ENCODE measurements at regions not wholly inside any gene's neighbourhood (a gene's known extent, or its start where the extent isn't known, plus 50 kb on each side); places are given as distances from the start of the nearest gene placed in this dataset.

DNA sequence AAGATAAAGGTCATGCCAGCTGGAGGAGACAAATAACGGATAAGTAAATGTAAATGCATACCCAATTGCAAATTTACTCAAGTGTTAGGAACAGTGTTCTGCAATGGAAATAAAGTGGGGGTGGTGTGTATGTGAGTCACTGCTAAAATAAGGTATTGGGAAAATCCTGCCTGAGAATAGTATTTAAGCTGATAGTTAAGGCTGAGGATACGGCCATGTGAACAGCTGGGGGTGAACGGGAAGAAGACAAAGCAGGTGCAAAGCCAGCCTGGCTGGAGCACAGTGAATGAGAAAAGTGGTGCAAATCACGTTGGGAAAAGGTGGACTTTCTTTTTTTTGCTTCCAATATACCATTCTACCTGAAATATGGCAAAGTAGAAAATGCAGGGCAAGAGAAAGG, 242.4 kb upstream of the SLC10A2 start:
- DNase-seq, result no peak

DNA sequence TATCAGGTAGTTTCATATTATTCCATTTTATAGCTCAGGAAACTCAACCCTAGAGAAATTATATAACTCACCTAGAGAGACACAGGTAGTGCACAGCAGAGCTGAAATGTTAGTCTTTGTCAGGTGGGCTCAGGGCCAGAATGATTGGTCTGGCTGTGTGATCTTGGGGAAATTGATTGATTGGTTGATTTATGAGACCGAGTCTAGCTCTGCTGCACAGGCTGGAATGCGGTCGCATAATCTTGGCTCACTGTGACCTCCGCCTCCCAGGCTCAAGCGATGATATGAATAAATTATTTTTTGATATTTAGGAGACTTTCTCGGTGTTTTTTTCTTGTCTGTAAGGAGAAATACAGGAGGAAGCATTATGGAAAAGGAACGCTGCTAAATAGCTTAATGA, 239.9 kb upstream of the SLC10A2 start:
- no peak for DNase-seq

GRCh38 chr13:103303078-103303651, 236.9 kb upstream of the SLC10A2 start:
- DNase-seq, result no peak

DNA sequence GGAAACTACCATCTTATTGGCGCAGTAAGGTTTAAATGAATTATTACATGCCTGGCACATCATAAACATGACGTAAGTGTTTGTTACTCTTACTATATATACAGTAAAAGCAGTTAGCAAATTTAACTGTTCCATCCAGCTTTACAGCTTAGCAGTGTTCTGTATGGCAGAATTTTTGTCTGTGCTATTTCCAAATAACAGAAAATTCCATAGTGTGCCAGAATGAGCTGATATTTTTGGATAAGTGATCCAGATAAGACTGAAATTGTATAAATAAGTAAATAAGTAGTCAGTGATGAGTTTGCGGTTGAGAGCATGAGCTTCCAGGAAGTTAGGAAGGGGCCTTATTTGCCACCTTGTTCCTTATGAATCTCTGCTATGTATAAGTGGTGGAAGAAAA, 236.5 kb upstream of the SLC10A2 start:
- no peak for DNase-seq

GRCh38 chr13:103299079-103299478, 232.9 kb upstream of the SLC10A2 start:
- no peak for DNase-seq

- no peak for DNase-seq
Measured at GRCh38 chr13:103297083-103297482, 230.9 kb upstream of the SLC10A2 start.

GRCh38 chr13:103291798-103292572, 225.8 kb upstream of the SLC10A2 start:
- DNase-seq, result no peak

DNA sequence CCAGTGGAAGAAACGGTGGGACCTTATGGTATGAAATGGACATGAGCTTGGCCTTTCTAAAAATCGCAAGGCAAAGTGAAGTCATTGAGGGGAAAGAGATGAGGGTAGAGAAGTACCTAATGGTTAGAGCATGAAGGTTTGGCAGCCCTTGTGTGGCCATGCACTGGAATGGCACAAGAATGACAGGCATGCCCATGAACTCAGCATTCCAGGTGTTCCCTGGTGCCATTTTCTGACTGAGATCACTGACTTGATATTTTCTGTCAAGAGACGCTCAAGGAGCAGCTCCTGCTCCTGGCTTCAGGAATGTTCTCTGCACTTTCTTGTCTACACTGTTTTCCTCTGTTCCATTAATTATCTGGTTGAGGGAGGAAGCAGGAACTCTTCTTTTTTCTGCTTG, 225.0 kb upstream of the SLC10A2 start:
- no peak for DNase-seq

DNA sequence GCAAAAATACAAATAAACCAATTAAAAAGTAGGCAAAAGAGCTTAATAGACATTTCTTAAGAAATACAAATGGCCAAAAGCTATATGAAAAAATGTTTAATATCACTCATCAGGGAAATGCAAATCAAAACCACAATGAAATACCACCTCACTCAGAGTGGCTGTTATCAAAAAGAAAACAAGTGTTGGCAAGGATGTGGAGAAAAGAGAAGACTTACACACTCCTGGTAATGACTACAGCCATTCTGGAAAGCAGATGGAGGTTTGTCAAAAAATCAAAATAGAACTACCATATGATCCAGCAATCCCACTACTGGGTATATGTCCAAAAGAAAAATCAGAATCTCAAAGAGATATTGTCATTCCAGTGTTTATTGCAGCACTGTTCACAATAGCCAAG, 223.5 kb upstream of the SLC10A2 start:
- no peak for DNase-seq

GRCh38 chr13:103288114-103288513, 221.9 kb upstream of the SLC10A2 start:
- no peak for DNase-seq

- DNase-seq, result no peak
Measured at GRCh38 chr13:103287659-103288058, 221.4 kb upstream of the SLC10A2 start.

- DNase-seq, result no peak
Measured at GRCh38 chr13:103284466-103284865, 218.2 kb upstream of the SLC10A2 start.

- no peak for DNase-seq
Measured at GRCh38 chr13:103283451-103283820, 217.2 kb upstream of the SLC10A2 start.

DNA sequence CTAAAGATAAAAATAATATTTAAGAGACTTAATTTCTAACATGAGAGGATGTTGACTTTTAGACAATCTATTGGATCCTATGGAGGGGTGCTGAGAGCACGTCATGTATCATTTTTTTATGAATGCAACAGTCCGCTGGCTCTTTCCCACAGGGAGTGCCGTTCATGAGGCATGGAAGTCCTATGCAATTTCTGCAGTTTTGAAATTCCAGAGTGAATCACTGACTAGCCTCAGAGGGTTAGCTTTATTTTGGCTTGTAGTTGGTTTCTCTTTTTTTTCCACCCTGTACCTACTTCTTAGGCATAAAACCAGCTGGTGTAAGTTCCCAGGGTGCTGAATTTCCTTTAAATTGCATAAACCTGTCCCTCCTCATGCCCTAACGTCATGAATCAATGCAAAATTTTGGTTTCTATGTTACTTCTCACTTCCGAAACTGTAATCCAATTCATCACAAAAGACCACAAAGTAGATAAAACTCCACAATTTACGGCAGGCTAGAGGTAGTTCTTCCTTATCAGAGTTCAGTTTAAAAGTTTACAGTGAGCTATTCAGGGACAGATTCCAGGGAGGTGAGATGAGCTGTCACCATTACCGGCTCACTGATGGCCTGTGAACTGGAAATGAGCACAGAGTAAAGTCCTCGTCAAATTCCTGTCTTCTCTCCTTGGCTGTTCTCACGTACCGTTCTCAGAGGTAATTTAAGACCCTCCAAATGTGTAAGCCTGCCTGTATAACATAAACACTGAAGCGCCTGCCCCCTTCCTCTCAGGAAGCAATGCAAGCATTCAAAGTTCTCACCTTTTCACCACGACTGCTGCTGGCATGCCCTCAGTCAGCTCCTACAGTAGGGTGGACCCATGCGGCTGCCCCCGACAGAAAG, 216.6 kb upstream of the SLC10A2 start:
- DNase-seq, result no peak

- no peak for DNase-seq
Measured at GRCh38 chr13:103277959-103278694, 211.9 kb upstream of the SLC10A2 start.

GRCh38 chr13:103276775-103277498, 210.7 kb upstream of the SLC10A2 start:
- no peak for DNase-seq

DNA sequence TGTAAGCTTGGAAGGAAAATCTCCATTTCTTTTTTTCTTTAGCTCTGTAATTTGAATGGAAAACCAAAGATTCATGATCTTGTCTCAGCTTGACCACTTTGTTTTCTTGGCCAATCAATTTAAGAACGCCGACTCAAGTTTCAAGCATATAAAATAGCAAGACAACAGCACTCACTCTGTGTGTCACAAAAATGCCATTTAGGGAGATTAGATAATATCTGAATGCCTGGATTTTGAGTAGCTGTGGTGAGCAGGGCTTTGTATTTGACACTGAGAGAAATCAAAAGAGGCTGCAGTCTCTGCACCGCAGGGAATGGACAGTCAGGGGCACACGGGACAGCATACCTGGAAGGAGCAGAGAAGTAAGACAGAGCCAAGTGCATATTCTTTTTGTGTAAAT, 209.5 kb upstream of the SLC10A2 start:
- DNase-seq, result no peak

DNA sequence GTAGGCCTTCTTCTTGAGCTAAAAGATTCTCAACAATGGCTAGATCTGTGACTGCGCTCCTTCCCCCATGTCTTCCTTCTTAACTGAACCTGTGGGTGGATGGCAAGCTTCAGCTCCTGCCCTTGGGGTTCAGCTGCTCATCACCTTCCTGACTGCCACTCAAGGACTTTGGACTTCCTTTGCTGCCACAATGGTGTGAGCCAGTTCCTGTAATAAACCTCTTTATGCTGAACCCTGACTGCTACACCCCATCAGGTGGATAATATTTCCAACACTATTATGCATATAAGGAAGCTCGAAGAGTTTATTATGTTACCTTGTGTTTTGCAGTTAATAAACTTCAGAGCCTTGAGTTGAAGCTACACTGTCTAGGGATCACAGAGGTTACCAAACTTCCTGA, 208.9 kb upstream of the SLC10A2 start:
- DNase-seq, result no peak

DNA sequence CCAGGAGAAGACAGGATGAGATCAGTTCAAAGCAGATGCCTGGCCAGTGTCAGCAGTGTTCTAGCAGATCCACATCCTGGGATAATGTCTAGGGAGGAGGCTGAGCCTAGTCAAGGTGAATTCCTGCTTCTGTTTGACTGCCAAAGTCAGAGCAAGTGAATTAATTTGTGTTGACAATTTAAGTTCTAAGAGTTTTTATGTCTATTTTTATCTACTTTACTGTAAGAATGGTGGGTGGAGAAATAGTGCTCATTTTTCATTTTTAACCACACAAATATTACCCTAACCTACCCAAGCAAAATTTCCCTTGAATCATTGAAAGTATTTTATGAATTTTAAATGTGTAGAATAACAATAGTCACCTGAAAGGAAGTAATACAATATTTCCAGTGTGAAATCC, 207.6 kb upstream of the SLC10A2 start:
- no peak for DNase-seq

DNA sequence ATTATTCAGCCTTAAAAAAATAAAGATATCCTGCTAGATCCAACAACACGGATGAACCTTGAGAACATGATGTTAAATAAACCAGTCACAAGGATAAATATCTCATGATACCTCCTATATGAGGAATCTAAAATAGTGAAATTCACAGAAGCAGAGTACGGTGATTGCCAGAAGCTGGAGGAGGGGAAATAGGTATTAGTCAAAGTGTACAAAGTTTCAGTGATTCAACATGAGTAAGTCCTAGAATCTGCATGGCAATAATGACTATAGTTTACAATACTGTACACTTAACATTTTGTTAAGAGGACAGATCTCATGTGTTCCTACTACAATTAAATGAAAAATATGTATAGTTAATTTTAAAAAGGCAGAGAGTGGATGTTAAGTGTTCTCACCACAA, 206.6 kb upstream of the SLC10A2 start:
- no peak for DNase-seq

GRCh38 chr13:103263448-103263847, 197.2 kb upstream of the SLC10A2 start:
- DNase-seq, result no peak

GRCh38 chr13:103255587-103256301, 189.5 kb upstream of the SLC10A2 start:
- no peak for DNase-seq

All from MV-4-11 (cell line).